IMR-90 (cell line): ENCODE measurements at regions not wholly inside any gene's neighbourhood (a gene's known extent, or its start where the extent isn't known, plus 50 kb on each side); places are given as distances from the start of the nearest gene placed in this dataset.

Source experiments
- CEBPB ChIP-seq: IDR thresholded peaks from 2 replicates; pipeline ENCODE4 v1.6.1; 2012; ENCODE audit warnings: low read depth, low read length, improper control_type of control experiment
- CHD1 ChIP-seq: IDR thresholded peaks from 2 replicates; pipeline ENCODE4 v1.6.1; 2012; ENCODE audit warnings: low read depth, low read length, improper control_type of control experiment
- CTCF ChIP-seq: conservative IDR thresholded peaks from 2 replicates; pipeline ENCODE4 v1.5.1; 2012; ENCODE audit warnings: mild to moderate bottlenecking, low read depth, low read length, improper control_type of control experiment
- MAFK ChIP-seq: IDR thresholded peaks from 2 replicates; pipeline ENCODE4 v1.6.1; 2012; ENCODE audit warnings: low read depth, low read length, improper control_type of control experiment
- MAZ ChIP-seq: IDR thresholded peaks from 2 replicates; pipeline ENCODE4 v1.6.1; 2012; ENCODE audit warnings: low read depth, mild to moderate bottlenecking, low read length, improper control_type of control experiment, moderate library complexity, borderline replicate concordance
- MXI1 ChIP-seq: IDR thresholded peaks from 2 replicates; pipeline ENCODE4 v1.6.1; 2012; ENCODE audit warnings: low read depth, mild to moderate bottlenecking, low read length, moderate library complexity, borderline replicate concordance
- POLR2A ChIP-seq: IDR thresholded peaks from 2 replicates; pipeline ENCODE4 v1.6.1; 2012; ENCODE audit warnings: mild to moderate bottlenecking, low read depth, low read length
- RAD21 ChIP-seq: IDR thresholded peaks from 2 replicates; pipeline ENCODE4 v1.6.1; 2012; ENCODE audit warnings: low read length, improper control_type of control experiment
- RFX5 ChIP-seq: IDR thresholded peaks from 2 replicates; pipeline ENCODE4 v1.8.0; 2012; ENCODE audit warnings: low read depth, mild to moderate bottlenecking, low read length, moderate library complexity
- SMC3 ChIP-seq: fragments of 150-350 bp; IDR thresholded peaks from 2 replicates; pipeline ENCODE4 v1.6.1; 2016; ENCODE audit warnings: low read depth, mild to moderate bottlenecking, antibody characterized with exemption, low read length, moderate library complexity
- USF2 ChIP-seq: fragments of 150-350 bp; IDR thresholded peaks from 2 replicates; pipeline ENCODE4 v1.6.1; 2017; ENCODE audit warnings: mild to moderate bottlenecking, antibody characterized with exemption, low read length, low read depth

- TF ChIP-seq MAFK = no peak
- no peak for TF ChIP-seq CTCF
- TF ChIP-seq POLR2A = no peak
- no peak for TF ChIP-seq MAZ
- no peak for TF ChIP-seq MXI1
- no peak for TF ChIP-seq CEBPB
- TF ChIP-seq USF2 = no peak
- no peak for TF ChIP-seq CHD1
- no peak for TF ChIP-seq RFX5
- no peak for TF ChIP-seq SMC3
- no peak for TF ChIP-seq RAD21
Observed at GRCh38 chrX:20394451-20394850, 127.7 kb upstream of the RPS6KA3 start.
